A673 (cell line): ENCODE measurements at regions not wholly inside any gene's neighbourhood (a gene's known extent, or its start where the extent isn't known, plus 50 kb on each side); places are given as distances from the start of the nearest gene placed in this dataset.

ENCODE experiments used
- EZH2 ChIP-seq: fragments of 200-600 bp; sonication (generic); IDR thresholded peaks from 2 replicates; pipeline ENCODE4 v1.6.1; 2017; ENCODE audit warnings: borderline replicate concordance, low read depth, mild to moderate bottlenecking, mixed read lengths, antibody characterized with exemption, low read length; ENCODE audit not compliant: poor library complexity, severe bottlenecking
- TF ChIP-seq, protein P1 (sequence below): fragments of 300-800, 200-600 bp; sonication (generic); conservative IDR thresholded peaks from 2 replicates; pipeline ENCODE4 v1.5.1; 2017; ENCODE audit warnings: low read depth, mild to moderate bottlenecking, antibody characterized with exemption, low read length, moderate library complexity, mixed read lengths

- TF ChIP-seq, protein P1, sequence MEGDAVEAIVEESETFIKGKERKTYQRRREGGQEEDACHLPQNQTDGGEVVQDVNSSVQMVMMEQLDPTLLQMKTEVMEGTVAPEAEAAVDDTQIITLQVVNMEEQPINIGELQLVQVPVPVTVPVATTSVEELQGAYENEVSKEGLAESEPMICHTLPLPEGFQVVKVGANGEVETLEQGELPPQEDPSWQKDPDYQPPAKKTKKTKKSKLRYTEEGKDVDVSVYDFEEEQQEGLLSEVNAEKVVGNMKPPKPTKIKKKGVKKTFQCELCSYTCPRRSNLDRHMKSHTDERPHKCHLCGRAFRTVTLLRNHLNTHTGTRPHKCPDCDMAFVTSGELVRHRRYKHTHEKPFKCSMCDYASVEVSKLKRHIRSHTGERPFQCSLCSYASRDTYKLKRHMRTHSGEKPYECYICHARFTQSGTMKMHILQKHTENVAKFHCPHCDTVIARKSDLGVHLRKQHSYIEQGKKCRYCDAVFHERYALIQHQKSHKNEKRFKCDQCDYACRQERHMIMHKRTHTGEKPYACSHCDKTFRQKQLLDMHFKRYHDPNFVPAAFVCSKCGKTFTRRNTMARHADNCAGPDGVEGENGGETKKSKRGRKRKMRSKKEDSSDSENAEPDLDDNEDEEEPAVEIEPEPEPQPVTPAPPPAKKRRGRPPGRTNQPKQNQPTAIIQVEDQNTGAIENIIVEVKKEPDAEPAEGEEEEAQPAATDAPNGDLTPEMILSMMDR = no peak
- no peak for TF ChIP-seq EZH2
Measured at GRCh38 chr14:97491697-97492096, 694.5 kb downstream of the VRK1 start.
